ENCODE measurements at regions not wholly inside any gene's neighbourhood (a gene's known extent, or its start where the extent isn't known, plus 50 kb on each side); places are given as distances from the start of the nearest gene placed in this dataset.

GRCh38 chr15:62472616-62473299, 307.7 kb upstream of the C2CD4B start:
- TF ChIP-seq CTCF (IDR thresholded peaks at IDR 0.05; ENCODE audit: poor library complexity, severe bottlenecking): no peak
- TF ChIP-seq POLR2AphosphoS5 (IDR thresholded peaks at IDR 0.05): no peak
- no peak for TF ChIP-seq EZH2 (IDR thresholded peaks at IDR 0.05; ENCODE audit: borderline replicate concordance, insufficient read depth, low read length, poor library complexity, severe bottlenecking)
- TF ChIP-seq MXI1 (conservative IDR thresholded peaks at IDR 0.05; ENCODE audit: poor library complexity, severe bottlenecking): no peak
- no peak for TF ChIP-seq RAD21 (conservative IDR thresholded peaks at IDR 0.05)
- TF ChIP-seq EP300 (conservative IDR thresholded peaks at IDR 0.05; ENCODE audit: poor library complexity, severe bottlenecking): no peak
- no peak for TF ChIP-seq TAF1 (IDR thresholded peaks at IDR 0.05; ENCODE audit: low read depth)
- TF ChIP-seq, protein P1, sequence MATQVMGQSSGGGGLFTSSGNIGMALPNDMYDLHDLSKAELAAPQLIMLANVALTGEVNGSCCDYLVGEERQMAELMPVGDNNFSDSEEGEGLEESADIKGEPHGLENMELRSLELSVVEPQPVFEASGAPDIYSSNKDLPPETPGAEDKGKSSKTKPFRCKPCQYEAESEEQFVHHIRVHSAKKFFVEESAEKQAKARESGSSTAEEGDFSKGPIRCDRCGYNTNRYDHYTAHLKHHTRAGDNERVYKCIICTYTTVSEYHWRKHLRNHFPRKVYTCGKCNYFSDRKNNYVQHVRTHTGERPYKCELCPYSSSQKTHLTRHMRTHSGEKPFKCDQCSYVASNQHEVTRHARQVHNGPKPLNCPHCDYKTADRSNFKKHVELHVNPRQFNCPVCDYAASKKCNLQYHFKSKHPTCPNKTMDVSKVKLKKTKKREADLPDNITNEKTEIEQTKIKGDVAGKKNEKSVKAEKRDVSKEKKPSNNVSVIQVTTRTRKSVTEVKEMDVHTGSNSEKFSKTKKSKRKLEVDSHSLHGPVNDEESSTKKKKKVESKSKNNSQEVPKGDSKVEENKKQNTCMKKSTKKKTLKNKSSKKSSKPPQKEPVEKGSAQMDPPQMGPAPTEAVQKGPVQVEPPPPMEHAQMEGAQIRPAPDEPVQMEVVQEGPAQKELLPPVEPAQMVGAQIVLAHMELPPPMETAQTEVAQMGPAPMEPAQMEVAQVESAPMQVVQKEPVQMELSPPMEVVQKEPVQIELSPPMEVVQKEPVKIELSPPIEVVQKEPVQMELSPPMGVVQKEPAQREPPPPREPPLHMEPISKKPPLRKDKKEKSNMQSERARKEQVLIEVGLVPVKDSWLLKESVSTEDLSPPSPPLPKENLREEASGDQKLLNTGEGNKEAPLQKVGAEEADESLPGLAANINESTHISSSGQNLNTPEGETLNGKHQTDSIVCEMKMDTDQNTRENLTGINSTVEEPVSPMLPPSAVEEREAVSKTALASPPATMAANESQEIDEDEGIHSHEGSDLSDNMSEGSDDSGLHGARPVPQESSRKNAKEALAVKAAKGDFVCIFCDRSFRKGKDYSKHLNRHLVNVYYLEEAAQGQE (IDR thresholded peaks at IDR 0.05; ENCODE audit: borderline replicate concordance): no peak
- no peak for TF ChIP-seq SMC3 (conservative IDR thresholded peaks at IDR 0.05; ENCODE audit: poor library complexity)
